NCI-H128 (cell line): ENCODE measurements at regions not wholly inside any gene's neighbourhood (a gene's known extent, or its start where the extent isn't known, plus 50 kb on each side); places are given as distances from the start of the nearest gene placed in this dataset.

Experiments
- DNase-seq: peaks from one replicate; lab custom pipeline; 2025; ENCODE audit not compliant: unreplicated experiment; lab: John Stamatoyannopoulos, UW

DNA sequence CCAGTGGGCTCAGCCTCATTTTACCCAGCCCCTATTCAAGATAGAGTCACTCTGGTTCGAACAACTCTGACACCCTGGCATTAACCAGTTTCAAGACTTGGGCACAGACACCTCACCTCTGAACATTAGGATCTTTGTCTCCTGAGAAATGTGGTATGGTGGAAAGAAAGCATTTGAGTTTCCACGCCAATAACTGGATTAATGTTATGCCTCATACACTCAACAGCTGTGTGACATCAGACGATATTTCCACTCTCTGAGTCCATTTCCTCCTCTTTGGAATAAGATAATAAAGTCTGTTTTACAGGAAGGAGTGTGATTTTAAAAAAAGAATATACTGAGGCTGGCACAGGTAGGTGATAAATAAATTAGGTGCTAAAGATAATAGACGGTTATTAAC, 121.3 kb upstream of the CHL1 start:
- no peak for DNase-seq

GRCh38 chr3:79542-79941, 117.0 kb upstream of the CHL1 start:
- DNase-seq: no peak

DNA sequence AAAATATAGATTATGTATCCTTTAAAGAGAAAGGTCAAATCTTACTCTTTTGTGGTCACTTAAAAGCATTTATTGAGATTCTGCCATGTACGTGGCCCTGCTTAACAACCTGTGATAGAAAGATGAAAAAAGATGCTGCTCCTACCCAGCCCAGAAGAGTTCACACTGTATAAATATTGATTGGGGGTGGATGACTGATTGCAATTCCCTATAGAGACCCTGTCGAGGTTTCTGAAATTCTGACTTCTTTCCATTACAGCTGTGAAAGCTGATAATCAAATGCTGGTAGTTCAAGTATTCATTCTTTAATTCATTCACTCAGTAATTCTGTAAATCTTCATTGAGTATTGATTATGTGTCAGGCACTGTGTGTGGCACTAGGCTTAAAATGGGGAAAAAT, 114.1 kb upstream of the CHL1 start:
- no peak for DNase-seq

DNA sequence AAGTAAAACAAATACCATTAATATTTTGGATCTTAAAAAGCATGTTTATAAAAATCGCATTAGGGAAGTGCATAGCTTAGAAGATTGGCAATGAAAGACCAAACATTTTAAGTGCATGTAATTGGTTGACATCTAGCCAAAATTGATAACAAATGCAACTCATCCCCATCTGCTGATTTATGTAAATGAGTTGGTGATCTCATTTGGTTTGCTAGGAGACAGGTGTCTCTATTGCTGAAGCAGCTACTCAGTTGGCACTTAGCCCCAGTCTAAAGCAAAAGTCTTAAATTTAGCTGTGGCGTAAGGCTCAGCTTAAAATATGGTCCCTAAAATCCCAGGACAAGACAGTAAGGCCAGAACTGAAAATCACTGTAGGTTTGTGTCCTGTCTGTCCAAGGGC, 113.5 kb upstream of the CHL1 start:
- no peak for DNase-seq

- DNase-seq: no peak
Measured at GRCh38 chr3:85180-85579, 111.4 kb upstream of the CHL1 start.

GRCh38 chr3:88267-88666, 108.3 kb upstream of the CHL1 start:
- no peak for DNase-seq

DNA sequence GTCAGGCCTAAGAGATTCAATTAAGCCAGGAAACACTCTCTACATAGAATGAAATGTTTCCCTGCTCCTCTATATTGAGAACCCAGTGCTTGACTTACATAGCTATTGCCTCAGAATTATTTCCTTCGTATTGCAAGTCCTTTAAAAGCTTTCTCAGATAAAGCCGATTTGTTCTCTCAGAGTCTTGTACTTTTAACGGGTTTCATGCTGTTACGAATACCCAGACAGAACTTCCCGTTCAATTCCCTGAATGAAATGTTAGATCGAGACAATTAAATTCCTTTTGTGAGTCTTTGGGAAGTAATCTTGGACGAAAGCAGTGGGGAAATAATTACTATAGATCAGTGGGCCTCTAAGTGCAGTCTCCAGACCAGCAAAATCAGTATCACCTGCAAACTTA, 102.8 kb upstream of the CHL1 start:
- no peak for DNase-seq

DNA sequence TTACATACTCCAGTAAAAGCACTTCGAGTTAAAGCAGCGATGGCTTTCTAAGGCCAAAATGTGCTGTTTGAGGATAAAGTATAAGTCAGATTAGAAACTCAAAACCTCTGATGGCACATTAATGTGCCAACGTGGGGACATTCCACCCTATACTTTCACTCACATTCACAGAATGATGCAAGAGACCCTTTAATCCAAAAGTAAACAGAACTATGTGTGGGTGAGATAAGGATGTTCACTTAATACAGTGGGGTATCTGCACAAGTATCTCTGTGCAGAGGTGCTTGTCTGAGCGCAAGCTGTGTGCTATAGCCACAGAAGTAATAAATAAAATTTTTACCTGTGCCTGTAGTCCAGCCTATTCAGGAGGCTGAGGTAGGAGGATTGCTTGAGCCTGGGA, 100.3 kb upstream of the CHL1 start:
- DNase-seq: no peak

DNA sequence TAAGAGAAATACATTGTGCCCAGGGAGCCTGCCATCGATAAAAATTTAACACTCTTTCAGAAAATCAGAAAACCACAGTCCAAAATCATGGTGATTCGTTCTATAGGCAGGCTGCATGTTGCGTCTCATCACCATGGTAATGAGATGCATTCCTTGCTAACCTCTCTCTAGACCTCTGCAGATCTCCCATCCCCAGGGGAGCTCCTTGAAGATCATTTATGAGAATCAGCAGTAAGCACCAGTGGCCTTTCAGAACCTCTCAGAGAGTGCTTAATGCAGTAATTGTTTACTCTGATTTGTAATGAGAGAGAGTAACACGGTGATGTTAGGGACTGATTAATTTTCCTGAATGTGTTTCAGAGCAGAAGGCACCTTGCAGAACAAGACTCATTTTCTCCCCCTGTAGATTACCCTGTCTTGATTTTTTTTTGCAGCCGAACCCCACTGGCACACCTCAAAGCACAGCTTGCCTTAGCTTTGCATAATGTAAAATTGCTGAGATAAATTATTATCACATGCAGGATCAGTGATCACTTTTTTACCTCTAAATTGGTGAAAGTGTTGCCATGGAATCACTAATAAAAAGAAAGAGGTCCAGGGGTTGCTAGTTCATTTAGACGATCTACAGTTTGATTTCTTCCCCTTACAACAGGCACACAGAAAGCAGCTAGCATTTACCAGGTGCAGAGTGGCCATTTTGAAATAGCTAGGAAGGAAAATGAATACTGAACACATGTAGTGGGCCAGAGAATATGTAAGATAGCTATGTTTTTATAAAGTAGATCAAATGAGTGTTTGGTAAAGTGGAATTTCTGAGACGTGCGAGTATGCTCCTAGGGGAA, 98.9 kb upstream of the CHL1 start:
- peak; percentile 56 for DNase-seq

DNA sequence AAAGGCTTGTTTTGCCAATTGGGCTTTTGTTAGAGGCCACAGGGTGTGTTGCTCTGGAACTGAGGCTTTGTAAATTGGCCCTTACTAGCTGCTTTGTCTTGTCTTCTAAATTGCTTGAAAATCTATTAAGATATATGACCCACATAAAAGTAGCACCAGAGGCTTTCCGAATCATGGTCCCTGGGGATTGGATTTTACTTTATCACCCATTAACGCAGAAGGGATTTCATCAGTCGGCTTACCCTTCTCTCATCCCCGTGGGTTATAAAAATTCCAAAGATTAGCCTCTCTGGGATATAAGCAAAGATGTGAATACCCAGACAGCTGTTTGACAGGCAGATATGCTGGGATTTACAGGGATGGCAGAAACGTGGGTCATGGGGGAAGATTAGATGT, 98.3 kb upstream of the CHL1 start:
- no peak for DNase-seq

DNA sequence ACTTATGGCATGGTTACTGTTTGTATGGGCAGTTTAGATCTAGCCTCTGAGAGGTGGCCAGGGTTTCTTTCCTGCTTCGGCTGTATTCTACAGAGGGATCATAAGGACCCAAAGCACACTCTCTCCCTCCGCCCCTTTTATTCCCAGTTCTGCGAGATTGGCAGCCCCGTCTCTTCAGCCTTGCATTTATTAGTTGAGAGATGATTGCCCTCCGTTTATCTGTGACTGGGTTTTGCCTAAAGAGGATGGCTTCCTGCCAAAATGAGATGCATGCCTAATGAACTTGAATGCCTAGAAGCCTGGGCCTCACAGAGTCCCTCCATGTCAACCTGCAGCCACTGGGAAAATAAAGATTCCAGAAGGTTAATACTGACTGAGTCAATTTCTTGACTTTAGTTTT, 97.1 kb upstream of the CHL1 start:
- DNase-seq: peak; percentile 28

DNA sequence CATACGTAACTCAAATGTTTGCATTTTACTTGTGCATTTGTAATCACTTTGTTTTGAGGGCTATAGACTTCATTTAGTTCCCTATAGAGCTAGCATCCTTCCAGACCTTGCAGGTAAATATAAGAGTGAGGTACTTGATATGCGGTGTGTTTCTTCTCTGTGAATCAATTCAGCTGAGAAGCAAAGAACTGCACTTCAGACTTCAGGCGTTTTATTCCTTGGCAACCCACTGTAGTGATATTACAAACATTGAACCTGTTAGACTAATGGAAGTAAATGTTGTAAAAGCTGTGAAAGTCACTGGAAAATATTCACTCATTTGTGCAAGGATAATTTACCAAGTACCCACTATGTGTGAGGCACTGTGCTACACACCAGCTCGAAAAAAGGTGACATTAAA, 94.1 kb upstream of the CHL1 start:
- DNase-seq: no peak

DNA sequence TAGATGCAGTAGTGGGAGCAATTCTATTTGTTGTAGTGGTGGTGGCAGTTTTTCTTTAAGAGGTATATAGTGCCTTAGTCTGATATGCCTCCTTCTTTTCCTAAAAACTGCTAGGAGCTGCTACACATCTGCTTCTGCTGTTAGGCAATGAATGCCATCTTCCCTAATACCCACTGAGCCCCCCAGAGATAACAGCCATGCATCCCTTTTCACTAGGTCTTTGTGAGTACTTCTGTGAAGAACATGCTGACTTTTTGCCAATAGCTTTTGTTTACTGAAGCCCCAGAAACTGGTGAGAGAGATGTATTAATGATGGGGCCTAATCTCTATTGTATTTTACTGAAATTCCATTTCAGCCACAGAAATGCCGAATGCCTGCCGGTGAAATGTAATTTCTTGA, 92.6 kb upstream of the CHL1 start:
- no peak for DNase-seq

DNA sequence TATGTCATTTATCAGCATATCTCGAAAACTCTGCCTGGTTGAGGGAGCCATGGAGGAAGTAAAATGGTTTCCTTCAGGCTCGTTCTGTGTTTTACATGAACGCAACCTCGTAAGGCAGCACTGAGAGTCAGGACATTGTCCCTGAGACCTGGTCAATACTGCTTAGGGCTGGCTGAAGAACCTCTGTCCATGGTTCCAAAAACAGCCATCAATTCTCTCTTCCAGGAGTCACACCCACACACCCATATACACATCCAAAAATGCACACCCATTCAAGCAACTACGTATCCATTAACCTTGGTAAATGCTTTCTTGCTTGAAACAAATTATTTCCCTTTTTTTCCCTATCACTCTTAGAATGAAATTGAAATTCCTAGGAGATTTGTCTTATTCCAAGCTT, 91.0 kb upstream of the CHL1 start:
- no peak for DNase-seq

- DNase-seq: no peak
Measured at GRCh38 chr3:106619-107018, 89.9 kb upstream of the CHL1 start.

GRCh38 chr3:111143-112069, 85.2 kb upstream of the CHL1 start:
- DNase-seq: peak; percentile 31

DNA sequence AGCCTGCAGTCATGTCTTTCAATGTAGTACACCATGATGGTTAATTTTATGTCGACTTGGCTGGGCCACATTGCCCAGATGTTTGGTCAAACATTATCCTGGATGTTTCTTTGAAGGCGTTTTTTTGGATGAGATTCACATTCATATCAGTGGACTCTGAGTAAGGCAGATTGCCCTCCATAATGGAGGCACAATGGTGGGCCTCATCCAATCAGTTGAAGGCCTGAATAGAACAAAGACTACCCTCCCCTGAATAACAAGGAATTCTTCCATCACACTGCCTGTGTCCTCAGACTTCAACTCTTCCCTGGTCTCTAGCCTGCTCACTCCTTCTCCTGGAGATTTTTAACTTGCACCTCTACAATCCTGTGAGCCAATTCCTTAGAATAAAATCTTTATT, 83.8 kb upstream of the CHL1 start:
- no peak for DNase-seq

- no peak for DNase-seq
Measured at GRCh38 chr3:118666-119065, 77.9 kb upstream of the CHL1 start.

DNA sequence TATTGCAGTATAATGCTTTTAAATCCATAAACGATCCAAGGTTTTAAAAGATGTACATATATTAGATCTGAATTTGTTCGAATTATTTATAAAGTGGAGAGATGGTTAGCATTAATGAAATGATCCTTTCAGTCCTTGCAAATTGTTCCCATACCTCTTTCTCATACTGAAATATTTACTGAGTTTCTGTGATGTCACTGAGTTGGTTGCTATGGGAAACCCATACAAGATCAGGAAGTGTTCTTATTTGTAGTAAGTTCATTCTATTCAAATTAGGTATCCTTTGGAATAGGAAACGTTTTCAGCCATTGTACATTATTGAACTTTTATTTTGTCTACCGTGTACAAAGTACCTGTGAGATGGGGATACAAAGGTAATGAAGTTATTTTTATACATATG, 73.2 kb upstream of the CHL1 start:
- DNase-seq: no peak

- no peak for DNase-seq
Measured at GRCh38 chr3:124557-125179, 71.9 kb upstream of the CHL1 start.

DNA sequence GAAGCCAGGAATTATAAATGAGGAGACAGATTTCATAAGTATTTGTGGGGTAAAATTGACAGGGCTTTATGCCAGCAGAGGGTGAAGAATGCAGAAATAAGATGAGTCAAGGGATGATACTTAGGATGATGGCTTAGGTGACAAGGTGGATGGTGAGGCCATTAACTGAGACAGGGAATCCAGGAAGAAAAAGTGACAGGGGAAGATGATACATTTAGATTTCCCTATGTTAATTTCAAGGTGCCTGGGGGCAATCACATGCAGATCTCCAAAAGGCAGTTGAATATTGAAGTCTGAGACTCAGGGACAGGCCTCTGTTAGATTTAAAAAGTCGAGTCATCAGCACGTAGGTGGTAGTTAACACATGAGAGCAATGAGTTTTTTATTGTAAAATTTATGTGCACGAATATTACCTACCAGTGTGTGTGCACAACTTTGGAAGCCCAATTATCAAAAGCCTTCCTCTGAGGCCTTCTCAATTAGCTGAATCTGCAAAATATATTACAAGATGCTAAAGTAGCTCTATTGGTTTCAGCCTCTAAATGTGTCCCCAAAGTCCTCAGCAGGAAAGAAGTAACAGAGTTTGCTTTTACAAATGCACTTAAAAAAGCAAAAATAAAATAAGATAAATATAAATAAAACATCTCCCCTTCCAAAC, 67.9 kb upstream of the CHL1 start:
- no peak for DNase-seq
